Activated T-helper 1 cell treated with anti-CD3 and anti-CD28 coated beads, Interleukin-12 subunit alpha, Interleukin-12 subunit beta, Interleukin-2, Interleukin-4 antibody, amounts not matched to agents 30 ng/mL and 10 ng/mL and 1 ng/mL, durations not matched to agents 14 hours and 24 hours and 36 hours (primary cell): ENCODE measurements at regions not wholly inside any gene's neighbourhood (a gene's known extent, or its start where the extent isn't known, plus 50 kb on each side); places are given as distances from the start of the nearest gene placed in this dataset.

Experiments used
- DNase-seq: peaks from one replicate; pipeline ENCODE4 v3.0.0; 2021; ENCODE audit warnings: low spot score
- H3K27ac Mint-ChIP-seq: one replicate; pipeline ENCODE4 v1.8.0; 2021; ENCODE audit warnings: mild to moderate bottlenecking, mixed read lengths
- H3K27me3 Mint-ChIP-seq: one replicate; pipeline ENCODE4 v1.8.0; 2022; ENCODE audit warnings: mild to moderate bottlenecking, moderate library complexity, mixed read lengths; ENCODE audit not compliant: insufficient read depth
- H3K36me3 Mint-ChIP-seq: one replicate; pipeline ENCODE4 v1.8.0; 2021; ENCODE audit warnings: low read depth, mixed read lengths
- H3K4me1 Mint-ChIP-seq: one replicate; pipeline ENCODE4 v1.8.0; 2021; ENCODE audit warnings: low read depth, mixed read lengths
- H3K4me3 Mint-ChIP-seq: one replicate; pipeline ENCODE4 v1.8.0; 2021; ENCODE audit warnings: mild to moderate bottlenecking, moderate library complexity, mixed read lengths
- H3K9me3 Mint-ChIP-seq: one replicate; pipeline ENCODE4 v1.8.0; 2021; ENCODE audit warnings: mixed read lengths
- intact Hi-C: fragments of 100-400 bp; cut with micrococcal nuclease; formaldehyde crosslinking; loops from one replicate; pipeline ENCODE4 v1.15.1; 2024

- H3K4me1 Mint-ChIP-seq = no peaks in the 10 kb centered on the region
- H3K9me3 Mint-ChIP-seq = no peaks in the 10 kb centered on the region
- no peak overlapping the region for H3K27ac Mint-ChIP-seq
- H3K36me3 Mint-ChIP-seq = no peaks in the 10 kb centered on the region
- H3K27me3 Mint-ChIP-seq = no peaks in the 10 kb centered on the region
- H3K4me3 Mint-ChIP-seq = no peak overlapping the region
- intact Hi-C loops = no loop called here
- DNase-seq = no peak
These were observed 272.7 kb upstream of the FLRT2 start for GRCh38 chr14:85257287-85257686.

GRCh38 chr14:85263916-85264675, 265.8 kb upstream of the FLRT2 start:
- intact Hi-C loops = no loop called here
- Mint-ChIP-seq H3K4me1 (no peaks in the 10 kb centered on the region), H3K27me3 (no peaks in the 10 kb centered on the region), H3K27ac (no peak overlapping the region), H3K9me3 (peaks cover 6% of the 10 kb centered on the region), H3K36me3 (no peaks in the 10 kb centered on the region), H3K4me3 (no peak overlapping the region)
- no peak for DNase-seq

GRCh38 chr14:85273099-85273677, 256.8 kb upstream of the FLRT2 start:
- no peak overlapping the region for H3K27ac Mint-ChIP-seq
- peaks cover 7% of the 10 kb centered on the region for H3K9me3 Mint-ChIP-seq
- intact Hi-C loops = no loop called here
- H3K4me3 Mint-ChIP-seq = no peak overlapping the region
- H3K36me3 Mint-ChIP-seq = no peaks in the 10 kb centered on the region
- DNase-seq = no peak
- no peaks in the 10 kb centered on the region for H3K4me1 Mint-ChIP-seq
- no peaks in the 10 kb centered on the region for H3K27me3 Mint-ChIP-seq

- Mint-ChIP-seq H3K27ac (no peak overlapping the region), H3K9me3 (peaks cover 4% of the 10 kb centered on the region), H3K36me3 (no peaks in the 10 kb centered on the region), H3K4me1 (no peaks in the 10 kb centered on the region), H3K27me3 (no peaks in the 10 kb centered on the region), H3K4me3 (no peak overlapping the region)
- no peak for DNase-seq
- intact Hi-C loops = no loop called here
These were observed 256.0 kb upstream of the FLRT2 start for GRCh38 chr14:85273952-85274351.

- H3K27ac Mint-ChIP-seq = no peak overlapping the region
- no peaks in the 10 kb centered on the region for H3K4me1 Mint-ChIP-seq
- no peaks in the 10 kb centered on the region for H3K27me3 Mint-ChIP-seq
- peaks cover 4% of the 10 kb centered on the region for H3K9me3 Mint-ChIP-seq
- no peak for DNase-seq
- no peak overlapping the region for H3K4me3 Mint-ChIP-seq
- no peaks in the 10 kb centered on the region for H3K36me3 Mint-ChIP-seq
- intact Hi-C loops = no loop called here
These were observed 253.6 kb upstream of the FLRT2 start for GRCh38 chr14:85276161-85276978.

- H3K36me3 Mint-ChIP-seq = no peaks in the 10 kb centered on the region
- intact Hi-C loops = no loop called here
- H3K9me3 Mint-ChIP-seq = peaks cover 4% of the 10 kb centered on the region
- DNase-seq = no peak
- no peaks in the 10 kb centered on the region for H3K27me3 Mint-ChIP-seq
- no peak overlapping the region for H3K27ac Mint-ChIP-seq
- no peaks in the 10 kb centered on the region for H3K4me1 Mint-ChIP-seq
- no peak overlapping the region for H3K4me3 Mint-ChIP-seq
These were observed 253.0 kb upstream of the FLRT2 start for GRCh38 chr14:85276979-85277228.

DNA sequence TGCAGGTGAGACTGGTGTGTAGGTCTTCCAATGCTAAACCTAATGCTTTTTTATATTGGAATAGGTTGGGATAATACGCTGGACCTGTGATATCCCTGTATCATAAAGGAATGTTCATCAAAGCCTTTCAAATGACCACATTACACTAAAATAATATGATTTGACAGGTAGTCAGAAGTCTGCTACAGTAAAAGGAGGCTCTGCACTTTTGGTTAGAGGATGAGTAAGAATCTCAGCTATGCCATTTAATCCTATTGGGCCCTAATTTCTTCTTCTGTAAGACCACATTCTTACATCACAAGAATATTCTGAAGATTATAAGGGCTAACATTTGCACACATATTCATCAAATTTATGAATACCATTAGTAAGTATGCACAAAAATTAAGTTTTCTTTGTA, 250.5 kb upstream of the FLRT2 start:
- H3K4me3 Mint-ChIP-seq = no peak overlapping the region
- no peak for DNase-seq
- H3K27ac Mint-ChIP-seq = no peak overlapping the region
- H3K36me3 Mint-ChIP-seq = no peaks in the 10 kb centered on the region
- intact Hi-C loops = no loop called here
- H3K4me1 Mint-ChIP-seq = no peaks in the 10 kb centered on the region
- peaks cover 4% of the 10 kb centered on the region for H3K9me3 Mint-ChIP-seq
- no peaks in the 10 kb centered on the region for H3K27me3 Mint-ChIP-seq

DNA sequence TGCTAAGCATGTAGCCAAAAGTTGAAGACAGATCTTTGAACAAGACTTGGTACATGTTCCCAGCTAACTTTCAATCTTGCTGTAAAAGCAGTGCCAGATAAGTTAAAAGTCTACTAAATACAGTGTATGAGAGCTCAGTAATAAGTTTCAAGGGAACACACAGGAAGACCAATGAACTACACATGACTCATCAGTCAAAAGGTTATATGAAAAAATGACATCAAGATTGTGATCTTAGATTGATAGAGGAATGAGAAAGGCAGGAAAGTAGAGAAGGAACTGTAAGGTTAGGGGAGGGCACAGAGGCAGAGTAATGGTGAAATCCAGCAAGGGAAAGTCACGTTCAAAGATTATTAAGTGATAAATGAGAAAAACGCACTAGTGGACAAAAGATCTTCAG, 249.9 kb upstream of the FLRT2 start:
- intact Hi-C loops = no loop called here
- Mint-ChIP-seq H3K4me1 (no peaks in the 10 kb centered on the region), H3K36me3 (no peaks in the 10 kb centered on the region), H3K9me3 (peaks cover 3% of the 10 kb centered on the region), H3K27me3 (no peaks in the 10 kb centered on the region), H3K27ac (no peak overlapping the region), H3K4me3 (no peak overlapping the region)
- no peak for DNase-seq

- Mint-ChIP-seq H3K4me1 (no peaks in the 10 kb centered on the region), H3K27ac (no peak overlapping the region), H3K27me3 (no peaks in the 10 kb centered on the region), H3K9me3 (no peaks in the 10 kb centered on the region), H3K36me3 (no peaks in the 10 kb centered on the region), H3K4me3 (no peak overlapping the region)
- intact Hi-C loops = no loop called here
- DNase-seq = no peak
These were observed 248.0 kb upstream of the FLRT2 start for GRCh38 chr14:85281921-85282320.

DNA sequence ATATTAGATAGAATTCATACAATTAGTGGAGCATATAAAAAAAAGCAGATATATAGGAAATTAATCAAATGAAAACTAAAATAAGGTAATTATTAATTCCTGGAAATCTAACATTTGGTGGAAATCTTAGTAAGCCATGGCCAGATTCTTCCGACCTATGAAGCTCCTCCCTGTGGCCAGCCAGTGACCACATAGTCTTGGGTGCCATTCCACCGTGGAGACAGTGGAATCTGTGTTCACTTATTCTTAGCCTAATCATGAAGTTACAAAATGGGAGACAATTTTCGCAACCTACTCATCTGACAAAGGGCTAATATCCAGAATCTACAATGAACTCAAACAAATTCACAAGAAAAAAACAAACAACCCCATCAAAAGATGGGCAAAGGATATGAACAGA, 241.9 kb upstream of the FLRT2 start:
- no peak overlapping the region for H3K27ac Mint-ChIP-seq
- DNase-seq = no peak
- intact Hi-C loops = no loop called here
- no peaks in the 10 kb centered on the region for H3K36me3 Mint-ChIP-seq
- no peaks in the 10 kb centered on the region for H3K9me3 Mint-ChIP-seq
- H3K4me1 Mint-ChIP-seq = no peaks in the 10 kb centered on the region
- no peaks in the 10 kb centered on the region for H3K27me3 Mint-ChIP-seq
- H3K4me3 Mint-ChIP-seq = no peak overlapping the region

DNA sequence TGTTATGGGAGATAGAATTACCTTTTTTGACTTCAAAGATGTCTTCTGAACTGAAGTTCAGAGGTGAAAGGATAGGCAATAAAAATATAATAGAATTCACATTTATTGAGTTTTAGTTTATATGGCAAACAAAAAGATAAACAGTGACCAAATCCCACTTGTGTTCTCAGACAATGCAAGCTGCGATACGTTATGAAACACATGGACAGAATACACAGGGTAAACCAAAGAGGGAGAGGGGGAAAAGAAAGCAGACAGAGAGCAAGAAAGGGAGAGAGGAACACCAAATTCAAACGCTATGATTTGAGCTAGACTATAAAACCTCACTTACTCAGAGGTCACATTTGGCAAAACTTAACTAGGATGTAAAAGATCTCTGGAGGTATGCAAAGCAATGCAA, 238.2 kb upstream of the FLRT2 start:
- Mint-ChIP-seq H3K27ac (no peak overlapping the region), H3K4me3 (no peak overlapping the region), H3K9me3 (no peaks in the 10 kb centered on the region), H3K36me3 (no peaks in the 10 kb centered on the region), H3K4me1 (no peaks in the 10 kb centered on the region), H3K27me3 (no peaks in the 10 kb centered on the region)
- no peak for DNase-seq
- intact Hi-C loops = no loop called here

- Mint-ChIP-seq H3K9me3 (peaks cover under 1% of the 10 kb centered on the region), H3K4me3 (no peak overlapping the region), H3K27ac (no peak overlapping the region), H3K27me3 (no peaks in the 10 kb centered on the region), H3K4me1 (no peaks in the 10 kb centered on the region), H3K36me3 (no peaks in the 10 kb centered on the region)
- DNase-seq = no peak
- intact Hi-C loops = no loop called here
These were observed 236.2 kb upstream of the FLRT2 start for GRCh38 chr14:85293612-85294234.

DNA sequence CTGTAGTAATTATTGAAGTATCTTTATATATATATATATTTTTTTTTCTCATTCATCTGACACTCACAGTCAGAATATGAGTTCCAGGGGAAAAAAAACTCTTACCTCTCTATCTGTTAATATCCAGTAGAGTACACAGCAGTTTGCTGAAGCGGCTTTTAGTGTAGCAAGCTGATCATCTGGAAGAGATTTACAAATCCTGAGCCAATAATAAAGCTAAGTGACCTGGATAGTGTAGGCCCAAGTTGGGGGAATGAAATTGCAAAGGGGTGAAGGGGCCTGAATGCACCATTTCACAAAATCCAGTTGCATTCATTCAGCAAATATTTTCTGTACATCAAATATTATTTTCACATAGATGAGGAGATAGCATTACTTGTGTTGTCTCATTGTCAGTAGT, 234.6 kb upstream of the FLRT2 start:
- Mint-ChIP-seq H3K36me3 (no peaks in the 10 kb centered on the region), H3K27ac (no peak overlapping the region), H3K9me3 (peaks cover 10% of the 10 kb centered on the region), H3K4me3 (no peak overlapping the region), H3K27me3 (no peaks in the 10 kb centered on the region), H3K4me1 (no peaks in the 10 kb centered on the region)
- intact Hi-C loops = no loop called here
- no peak for DNase-seq
